B cell (primary cell): ENCODE measurements at regions not wholly inside any gene's neighbourhood (a gene's known extent, or its start where the extent isn't known, plus 50 kb on each side); places are given as distances from the start of the nearest gene placed in this dataset.

ENCODE experiments used
- ATAC-seq: fragments of 200-7000 bp; cut with Tn5 transposase; one replicate; pipeline ENCODE4 v1.10.0; 2021; ENCODE audit warnings: low read depth, mild to moderate bottlenecking, moderate number of reproducible peaks, moderate library complexity
- CTCF ChIA-PET: fragments of 350-600 bp; sonication (Branson Sonifier 250); formaldehyde crosslinking; loops from one replicate; lab custom pipeline; 2021; ENCODE audit warnings: antibody characterized with exemption, inconsistent platforms; lab: Charles Lee
- POLR2A ChIA-PET: fragments of 350-600 bp; sonication (Branson Sonifier 250); formaldehyde crosslinking; loops from one replicate; lab custom pipeline; 2021; ENCODE audit warnings: antibody characterized with exemption; lab: Charles Lee
- DNase-seq: peaks from one replicate; pipeline ENCODE4 v3.0.0; 2013
- H2AFZ ChIP-seq: 2 replicates; pipeline ENCODE4 v1.6.1; 2012; ENCODE audit warnings: mild to moderate bottlenecking, low read depth, low read length; ENCODE audit not compliant: insufficient read depth, poor library complexity, severe bottlenecking
- H3K27ac ChIP-seq, 2 donors: 1 replicate in 1 of 2; 2 replicates in 1 of 2; pipeline ENCODE4 v1.5.1; 2012 to 2013; ENCODE audit warnings: low read length in 2 of 2, mild to moderate bottlenecking in 2 of 2, moderate library complexity in 1 of 2
- H3K27me3 ChIP-seq, 4 experiments: fragments of 200-600 bp in 1 of 4; sonication (generic) in 1 of 4; replicated peaks in 1 of 4; 1 replicate in 2 of 4; 2 replicates in 2 of 4; pipeline versions ENCODE4 v1.6.1 to v1.7.0; 2013 to 2016; ENCODE audit warnings: low read length in 3 of 4, mild to moderate bottlenecking in 2 of 4, mixed read lengths in 1 of 4, moderate library complexity in 1 of 4; ENCODE audit not compliant: insufficient read depth in 4 of 4, control insufficient read depth in 3 of 4; ENCODE audit errors: control extremely low read depth in 1 of 4
- H3K36me3 ChIP-seq, 2 experiments: replicated peaks in 1 of 2; 1 replicate in 1 of 2; 2 replicates in 1 of 2; pipeline versions ENCODE4 v1.6.1 to v1.7.1; 2013; ENCODE audit warnings: low read length in 1 of 2; ENCODE audit not compliant: insufficient read depth in 2 of 2, control insufficient read depth in 1 of 2; ENCODE audit errors: control extremely low read depth in 1 of 2, extremely low read depth in 1 of 2
- H3K4me1 ChIP-seq, 2 donors: fragments of 200-600 bp in 1 of 2; sonication (generic) in 1 of 2; 1 replicate in 1 of 2; 2 replicates in 1 of 2; pipeline versions ENCODE4 v1.5.1 to v1.6.1; 2013 to 2017; ENCODE audit warnings: low read length in 2 of 2; ENCODE audit not compliant: control insufficient read depth in 2 of 2, insufficient read depth in 2 of 2
- H3K4me2 ChIP-seq: replicated peaks from 2 replicates; pipeline ENCODE3; 2012; ENCODE audit warnings: mild to moderate bottlenecking, low read depth, low read length; ENCODE audit not compliant: poor library complexity, severe bottlenecking
- H3K4me3 ChIP-seq, 5 experiments: fragments of 200-600 bp in 1 of 5; sonication (generic) in 1 of 5; 1 replicate in 3 of 5; 2 replicates in 2 of 5; pipeline versions ENCODE4 v1.5.1 to v1.7.0; 2011 to 2016; ENCODE audit warnings: low read length in 4 of 5, mild to moderate bottlenecking in 4 of 5, low read depth in 2 of 5, control low read depth in 1 of 5, moderate library complexity in 1 of 5; ENCODE audit not compliant: insufficient read depth in 1 of 5; ENCODE audit errors: control extremely low read depth in 1 of 5, extremely low read depth in 1 of 5
- H3K79me2 ChIP-seq: fragments of 200-600 bp; sonication (generic); one replicate; pipeline ENCODE4 v1.6.0; 2016; ENCODE audit warnings: low read length; ENCODE audit not compliant: control insufficient read depth, insufficient read depth
- H3K9ac ChIP-seq: fragments of 200-600 bp; sonication (generic); 2 replicates; pipeline ENCODE4 v1.6.1; 2017; ENCODE audit warnings: mild to moderate bottlenecking, low read length, moderate library complexity
- H3K9me3 ChIP-seq, 3 donors: one replicate each; pipeline versions ENCODE4 v1.6.1 to v1.7.1; 2013; ENCODE audit warnings: low read length in 2 of 3; ENCODE audit not compliant: control insufficient read depth in 2 of 3, insufficient read depth in 1 of 3; ENCODE audit errors: control extremely low read depth in 1 of 3
- H4K20me1 ChIP-seq: 2 replicates; pipeline ENCODE4 v1.6.0; 2012; ENCODE audit warnings: mild to moderate bottlenecking, low read length; ENCODE audit not compliant: insufficient read depth, control insufficient read depth, poor library complexity, severe bottlenecking
- H3K27ac Mint-ChIP-seq: one replicate; pipeline ENCODE4 v1.8.0; 2021; ENCODE audit warnings: mixed read lengths
- H3K27me3 Mint-ChIP-seq: one replicate; pipeline ENCODE4 v1.8.0; 2021; ENCODE audit warnings: mixed read lengths
- H3K4me1 Mint-ChIP-seq: one replicate; pipeline ENCODE4 v1.8.0; 2021; ENCODE audit warnings: mixed read lengths
- H3K4me3 Mint-ChIP-seq: one replicate; pipeline ENCODE4 v1.8.0; 2021; ENCODE audit warnings: mixed read lengths
- H3K9me3 Mint-ChIP-seq: one replicate; pipeline ENCODE4 v1.8.0; 2022; ENCODE audit warnings: mixed read lengths; ENCODE audit not compliant: insufficient read depth
- CTCF ChIP-seq: fragments of 200-600 bp; IDR thresholded peaks from one replicate; pipeline ENCODE4 v1.8.0; 2022; ENCODE audit warnings: antibody characterized with exemption, mild to moderate bottlenecking
- EZH2 ChIP-seq: IDR thresholded peaks from 2 replicates; pipeline ENCODE4 v1.6.1; 2012; ENCODE audit warnings: borderline replicate concordance, low read depth, mild to moderate bottlenecking, moderate library complexity, low read length; ENCODE audit not compliant: insufficient read depth, poor library complexity, severe bottlenecking
- WGBS: methylation state at CpG from one replicate; pipeline ENCODE4 v1.1.5; 2013; ENCODE audit warnings: missing lambda C conversion rate; ENCODE audit not compliant: insufficient coverage; 5-methylcytosine and 5-hydroxymethylcytosine counted together
- intact Hi-C: fragments of 100-400 bp; cut with micrococcal nuclease; formaldehyde crosslinking; loops from one replicate; pipeline ENCODE4 v1.10.0; 2022

GRCh38 chr13:74485757-74486156, 351.6 kb upstream of the KLF12 start:
- Histone ChIP-seq H2AFZ (no peak overlapping the region), H3K36me3 (no peaks in the 10 kb centered on the region), H3K4me2 (no peak overlapping the region), H3K4me3 (no peak overlapping the region), H3K27me3 (no peaks in the 10 kb centered on the region), H4K20me1 (no peaks in the 10 kb centered on the region), H3K9ac (no peak overlapping the region), H3K4me1 (no peaks in the 10 kb centered on the region), H3K27ac (no peak overlapping the region), H3K79me2 (no peaks in the 10 kb centered on the region), H3K9me3 (no peaks in the 10 kb centered on the region)
- intact Hi-C loops: no loop called here
- POLR2A ChIA-PET: no interaction called here
- WGBS: no CpG with 5 or more reads among the region's 1 CpG
- no peak for DNase-seq
- H3K9me3 Mint-ChIP-seq: no peaks in the 10 kb centered on the region
- no peak overlapping the region for H3K27ac Mint-ChIP-seq
- no peak overlapping the region for H3K4me3 Mint-ChIP-seq
- no peaks in the 10 kb centered on the region for H3K4me1 Mint-ChIP-seq
- TF ChIP-seq EZH2 (no peak), CTCF (no peak)
- CTCF ChIA-PET: no interaction called here
- H3K27me3 Mint-ChIP-seq: peaks cover 14% of the 10 kb centered on the region
- no peak for ATAC-seq

- no peaks in the 10 kb centered on the region for H4K20me1 ChIP-seq
- TF ChIP-seq EZH2 (no peak), CTCF (no peak)
- H3K27me3 ChIP-seq: no peaks in the 10 kb centered on the region
- Mint-ChIP-seq H3K27me3 (peaks cover 4% of the 10 kb centered on the region), H3K27ac (no peak overlapping the region), H3K4me1 (no peaks in the 10 kb centered on the region), H3K4me3 (no peak overlapping the region), H3K9me3 (no peaks in the 10 kb centered on the region)
- no peaks in the 10 kb centered on the region for H3K36me3 ChIP-seq
- H3K79me2 ChIP-seq: no peaks in the 10 kb centered on the region
- H3K4me3 ChIP-seq: no peak overlapping the region
- no peak overlapping the region for H3K4me2 ChIP-seq
- intact Hi-C loops: no loop called here
- no peaks in the 10 kb centered on the region for H3K4me1 ChIP-seq
- no peak overlapping the region for H3K27ac ChIP-seq
- CTCF ChIA-PET: no interaction called here
- ATAC-seq: no peak
- no peak for DNase-seq
- no CpG with 5 or more reads among the region's 2 CpGs for WGBS
- no peak overlapping the region for H3K9ac ChIP-seq
- H3K9me3 ChIP-seq: no peaks in the 10 kb centered on the region
- POLR2A ChIA-PET: no interaction called here
- H2AFZ ChIP-seq: no peak overlapping the region
These were observed 344.9 kb upstream of the KLF12 start for GRCh38 chr13:74479124-74479523.
